ENCODE measurements at regions not wholly inside any gene's neighbourhood (a gene's known extent, or its start where the extent isn't known, plus 50 kb on each side); places are given as distances from the start of the nearest gene placed in this dataset.

DNA sequence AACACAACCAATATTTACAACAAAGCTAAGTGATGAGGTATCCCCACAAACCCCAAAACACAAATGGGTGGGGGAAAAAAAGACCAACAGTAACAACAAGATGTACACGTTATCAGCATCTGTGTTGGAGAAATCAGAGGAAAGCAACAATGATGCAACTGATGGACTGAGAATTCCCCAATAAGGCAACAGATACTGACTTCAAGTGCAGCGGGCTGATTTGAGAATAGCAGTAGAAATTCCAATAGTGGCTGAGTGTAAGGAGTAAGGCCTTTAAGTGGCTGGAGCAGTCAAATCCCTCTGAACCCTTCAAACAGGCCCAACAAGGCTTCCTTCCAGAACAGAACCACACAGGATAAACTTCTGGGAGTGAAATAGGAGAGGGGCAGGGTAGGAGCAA, 97.6 kb downstream of the TM2D1 start:
- Histone ChIP-seq H3K4me3 (no peak overlapping the region), H3K27ac (no peak overlapping the region)

DNA sequence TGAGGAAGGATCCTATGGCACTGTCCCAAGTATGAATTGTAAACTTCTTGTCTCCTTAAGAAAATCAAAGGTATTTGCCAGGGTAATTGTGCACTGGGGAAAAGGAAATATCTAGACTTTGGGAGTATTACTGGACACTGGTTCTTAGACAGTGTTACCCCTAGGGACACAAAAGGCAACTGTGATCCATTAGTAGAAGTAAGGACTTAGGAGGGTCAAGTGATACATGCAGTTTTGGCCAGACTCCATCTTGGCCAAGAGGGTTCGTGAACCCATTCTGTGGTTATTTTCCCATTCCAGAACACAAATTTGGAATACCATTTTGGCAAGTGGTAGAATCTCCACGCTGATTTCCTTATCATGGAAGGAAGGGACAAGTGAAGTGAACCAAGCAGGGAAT, 98.1 kb downstream of the TM2D1 start:
- Histone ChIP-seq H3K27ac (no peak overlapping the region), H3K4me3 (no peak overlapping the region)

DNA sequence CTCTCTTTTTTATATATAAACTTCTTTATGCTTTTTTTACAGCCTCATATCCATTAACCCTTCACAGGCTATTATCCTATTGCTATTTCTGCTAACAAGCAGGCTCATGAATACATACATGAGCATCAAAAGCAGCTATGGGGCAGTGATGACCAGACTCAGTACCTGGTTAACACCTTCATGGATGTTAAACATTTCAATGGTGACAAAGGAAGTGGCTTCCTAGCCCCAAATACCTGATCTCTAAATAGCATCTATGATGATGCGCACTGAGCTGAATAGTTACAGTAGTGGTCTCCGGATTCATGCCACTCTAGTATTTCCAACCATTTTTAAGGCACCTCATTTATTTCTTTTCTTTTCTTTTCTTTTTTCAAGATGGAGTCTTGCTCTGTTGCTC, 101.1 kb downstream of the TM2D1 start:
- no peak overlapping the region for H3K4me3 ChIP-seq
- no peak overlapping the region for H3K27ac ChIP-seq

- Histone ChIP-seq H3K27ac (no peak overlapping the region), H3K4me3 (no peak overlapping the region)
Observed at GRCh38 chr1:61620536-61620935, 104.4 kb downstream of the TM2D1 start.

GRCh38 chr1:61618755-61619154, 106.2 kb downstream of the TM2D1 start:
- no peak overlapping the region for H3K27ac ChIP-seq
- H3K4me3 ChIP-seq = no peak overlapping the region

DNA sequence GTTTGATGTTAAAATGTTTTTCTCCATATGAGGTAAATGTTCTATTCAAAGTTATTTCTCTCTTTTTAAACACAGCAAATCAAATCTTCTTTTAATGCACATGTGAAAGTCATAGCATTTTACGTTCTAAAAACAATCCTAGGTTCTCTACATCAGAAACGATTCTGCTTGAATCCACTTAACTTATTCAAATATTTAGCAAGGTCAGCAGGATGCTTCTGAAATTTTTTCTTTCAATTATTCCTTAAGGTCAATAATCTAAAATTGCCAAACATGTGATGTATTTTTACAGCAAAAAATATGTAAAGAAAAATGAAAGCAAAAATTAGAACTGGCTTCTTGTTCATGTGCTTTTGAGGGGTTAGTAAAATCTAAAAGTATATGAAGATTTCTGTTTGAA, 106.7 kb downstream of the TM2D1 start:
- Histone ChIP-seq H3K27ac (no peak overlapping the region), H3K4me3 (no peak overlapping the region)

GRCh38 chr1:61616830-61617229, 108.1 kb downstream of the TM2D1 start:
- H3K27ac ChIP-seq = no peak overlapping the region
- no peak overlapping the region for H3K4me3 ChIP-seq

DNA sequence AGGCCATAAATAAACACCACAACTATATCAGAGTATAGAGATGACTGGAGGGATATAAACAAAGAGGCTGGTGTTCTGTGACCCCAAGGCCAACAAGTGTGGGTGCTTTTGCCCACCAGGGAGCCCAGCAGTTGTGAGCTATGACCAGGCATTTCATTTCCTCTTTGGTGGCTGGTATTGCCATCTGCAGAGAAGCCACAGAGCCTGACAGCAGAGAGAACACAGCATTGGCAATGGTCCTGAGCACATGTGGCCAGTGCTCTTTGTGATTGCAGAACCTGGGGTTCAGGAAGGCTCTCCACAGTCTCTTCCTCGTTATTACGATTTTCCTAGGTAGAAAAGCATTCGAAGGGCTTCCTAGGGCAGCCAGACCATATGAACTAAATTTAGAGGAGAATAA, 112.3 kb downstream of the TM2D1 start:
- Histone ChIP-seq H3K27ac (no peak overlapping the region), H3K4me3 (no peak overlapping the region)

GRCh38 chr1:61609040-61609439, 115.9 kb downstream of the TM2D1 start:
- H3K4me3 ChIP-seq = no peak overlapping the region
- H3K27ac ChIP-seq = no peak overlapping the region

DNA sequence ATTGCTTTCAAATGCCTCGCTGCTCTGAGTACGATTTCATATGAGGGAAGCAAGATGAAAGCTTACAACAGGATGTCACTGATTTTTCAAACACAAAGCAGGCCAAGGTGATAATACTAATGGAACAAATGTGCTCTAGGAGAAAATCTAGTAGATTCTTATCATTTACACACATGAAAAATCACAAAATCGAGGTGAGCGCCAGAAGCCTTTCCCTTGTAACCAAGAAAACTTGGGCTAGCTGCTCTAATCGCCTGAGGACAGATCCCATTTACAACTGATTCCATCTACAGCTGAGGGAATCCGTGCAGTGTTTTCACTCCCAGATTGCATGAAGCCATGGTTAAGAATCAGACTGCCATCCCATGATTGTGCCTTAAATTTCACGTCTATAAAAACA, 117.5 kb downstream of the TM2D1 start:
- H3K27ac ChIP-seq = peak overlapping the region in 18 of 21 experiments; percentile 17 to 87 (median 74)
- no peak overlapping the region for H3K4me3 ChIP-seq

GRCh38 chr1:61606448-61607312, 118.3 kb downstream of the TM2D1 start:
- H3K4me3 ChIP-seq = no peak overlapping the region
- peak overlapping the region in 20 of 21 experiments; percentile 8 to 87 (median 72) for H3K27ac ChIP-seq

DNA sequence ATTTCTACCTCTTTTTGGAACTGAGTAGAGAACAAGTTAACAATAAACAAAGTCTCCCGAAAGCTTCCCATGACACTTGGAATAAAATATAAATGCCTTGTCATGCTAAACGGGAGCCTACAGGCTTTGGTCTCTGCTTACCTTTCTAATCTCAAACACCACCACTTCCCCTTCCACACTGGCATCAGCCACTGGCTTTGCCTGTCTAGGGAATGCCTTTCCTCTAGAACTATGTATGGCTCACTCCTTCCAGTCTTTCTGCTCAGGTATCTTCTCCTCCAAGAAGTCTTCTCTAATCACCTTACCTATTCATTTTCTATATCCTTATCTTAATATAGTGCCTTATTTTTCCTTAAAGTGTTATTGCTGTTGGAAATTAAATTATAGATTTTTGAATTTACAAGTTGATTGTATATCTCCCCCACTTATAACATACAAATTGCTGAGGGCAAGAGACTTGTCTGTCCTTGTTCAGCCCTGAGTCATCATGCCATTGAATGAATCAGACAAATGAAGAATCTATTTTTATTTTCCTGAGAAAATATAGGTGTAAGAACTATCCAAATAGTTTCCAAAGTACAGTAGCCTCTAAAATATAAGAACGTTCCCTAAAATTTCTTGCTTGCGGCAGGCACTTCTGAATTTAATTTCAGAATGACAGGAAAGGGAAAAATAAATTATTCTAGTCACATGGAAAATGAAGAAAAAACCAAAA, 119.2 kb downstream of the TM2D1 start:
- H3K4me3 ChIP-seq = no peak overlapping the region
- H3K27ac ChIP-seq = peak overlapping the region in 19 of 21 experiments; percentile 23 to 87 (median 72)

DNA sequence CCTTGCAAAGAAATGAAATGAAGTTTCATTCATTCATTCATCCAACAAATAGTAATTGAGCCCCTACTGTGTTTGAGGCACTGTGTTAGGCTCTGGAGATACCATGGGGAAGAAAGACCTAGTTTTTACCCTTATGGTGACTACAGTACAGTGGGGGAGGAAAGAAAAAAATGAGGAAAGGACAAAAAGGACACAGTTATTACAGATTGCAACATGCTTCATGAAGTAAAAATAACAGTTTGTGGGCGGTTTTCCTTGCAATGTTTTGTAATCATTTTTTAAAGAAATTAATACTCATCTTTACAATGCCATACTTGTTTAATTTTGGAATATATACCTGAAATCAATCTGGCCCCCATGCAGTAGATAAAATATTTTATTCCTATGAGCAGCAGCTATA, 120.3 kb downstream of the TM2D1 start:
- no peak overlapping the region for H3K4me3 ChIP-seq
- peak overlapping the region in 1 of 21 experiments; percentile 87 for H3K27ac ChIP-seq

DNA sequence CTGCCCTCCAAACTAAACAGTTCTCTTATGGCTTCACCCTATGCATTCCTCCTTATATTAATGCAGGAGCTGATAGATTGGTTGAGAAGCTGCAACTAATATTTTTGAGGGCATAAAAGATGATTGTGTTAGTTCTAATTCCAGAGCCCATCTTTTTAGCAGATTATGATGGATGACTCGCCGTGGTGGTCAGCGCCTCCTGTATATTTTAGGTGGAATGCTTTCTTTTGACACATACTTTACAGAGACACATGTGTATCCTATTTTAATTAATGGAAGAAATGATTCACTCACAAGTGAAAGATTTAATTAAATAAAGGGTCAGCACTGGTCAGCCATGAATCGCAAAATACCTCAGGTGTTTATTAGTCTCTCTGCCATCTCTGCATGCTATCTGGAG, 120.7 kb downstream of the TM2D1 start:
- Histone ChIP-seq H3K27ac (peak overlapping the region in 1 of 21 experiments; percentile 87), H3K4me3 (no peak overlapping the region)

DNA sequence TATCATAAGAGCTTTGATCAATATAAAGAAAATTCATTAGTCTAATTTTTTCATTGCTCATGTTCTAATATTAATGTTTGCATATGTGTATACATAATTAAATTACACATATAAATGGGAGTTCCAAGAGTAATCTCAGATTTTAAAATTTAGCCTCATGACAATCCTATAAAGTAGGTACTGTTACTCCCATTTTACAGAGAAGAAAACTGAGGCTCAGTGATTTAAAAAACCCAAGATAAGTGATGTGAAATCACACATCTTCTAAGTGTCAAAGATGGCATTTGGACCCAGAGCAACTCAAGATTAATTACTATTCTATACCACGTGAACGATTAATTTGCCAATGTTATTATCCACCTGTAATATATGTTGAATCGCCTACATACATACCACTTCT, 122.3 kb downstream of the TM2D1 start:
- Histone ChIP-seq H3K27ac (no peak overlapping the region), H3K4me3 (no peak overlapping the region)

DNA sequence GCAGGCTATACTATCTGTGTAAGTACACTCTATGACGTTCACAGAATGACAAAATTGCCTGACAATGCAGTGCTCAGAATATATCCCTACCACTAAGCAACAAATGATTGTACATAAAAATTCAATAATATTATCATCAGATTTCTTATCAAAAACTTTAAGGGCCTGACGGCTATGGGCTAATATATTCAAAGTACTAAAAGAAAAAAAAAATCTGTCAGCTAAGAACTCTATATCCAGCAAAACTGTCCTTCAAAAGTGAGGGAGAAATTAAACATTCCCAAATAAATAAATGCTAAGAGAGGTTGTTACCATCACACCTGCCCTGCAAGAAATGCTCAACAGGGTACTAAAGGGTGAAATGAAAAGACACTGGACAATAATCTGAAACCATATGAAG, 127.3 kb downstream of the TM2D1 start:
- H3K27ac ChIP-seq = no peak overlapping the region
- H3K4me3 ChIP-seq = no peak overlapping the region

GRCh38 chr1:61593331-61593730, 131.6 kb downstream of the TM2D1 start:
- H3K27ac ChIP-seq = no peak overlapping the region
- no peak overlapping the region for H3K4me3 ChIP-seq

GRCh38 chr1:61591351-61591750, 133.6 kb downstream of the TM2D1 start:
- H3K4me3 ChIP-seq = no peak overlapping the region
- peak overlapping the region in 5 of 21 experiments; percentile 1 to 65 (median 20) for H3K27ac ChIP-seq

DNA sequence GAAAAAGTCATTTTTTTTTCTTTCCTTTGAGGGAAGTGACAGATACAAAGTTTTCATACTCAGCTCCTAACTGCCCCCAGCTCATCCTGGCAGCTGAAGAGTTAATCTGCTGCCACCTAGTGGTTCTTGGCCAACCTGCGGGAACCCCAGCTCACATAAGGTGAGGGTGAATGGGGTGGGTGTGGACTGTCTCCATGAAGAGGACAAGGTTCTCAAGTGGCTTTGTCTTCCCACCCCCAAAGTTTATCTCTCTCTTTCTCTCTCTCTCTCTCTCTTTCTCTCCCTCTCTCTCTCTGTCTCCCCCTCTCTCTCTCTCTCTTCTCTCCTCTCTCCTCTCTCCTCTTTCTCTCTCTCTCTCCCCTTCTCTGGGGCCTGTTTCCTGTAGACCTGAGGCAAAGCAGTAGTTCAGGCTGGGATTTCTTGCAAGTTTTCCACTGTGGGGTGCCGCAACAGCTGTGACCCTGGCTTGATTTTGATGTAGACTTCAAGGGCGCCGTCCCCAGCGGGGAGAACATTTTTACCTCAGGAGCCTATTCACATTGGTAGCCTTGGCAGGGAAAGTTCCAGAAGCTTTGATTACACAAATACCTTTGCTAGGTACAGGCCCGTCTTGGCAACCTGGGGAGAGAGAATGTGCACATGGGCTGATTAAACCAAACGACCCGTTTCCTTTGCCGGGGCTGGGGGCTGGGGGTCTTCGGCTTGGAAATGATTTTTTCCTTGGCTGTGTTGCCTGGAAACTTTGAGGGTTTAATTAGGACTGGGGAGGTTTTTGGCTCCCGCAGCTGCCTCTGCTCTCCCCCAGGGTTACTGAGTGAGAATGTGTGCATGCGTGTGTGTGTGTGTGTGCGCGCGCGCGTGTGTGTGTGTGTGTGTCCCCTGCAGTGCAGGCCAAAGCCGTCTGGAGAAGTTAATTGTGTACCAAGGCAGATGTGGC, 135.9 kb downstream of the TM2D1 start:
- Histone ChIP-seq H3K4me3 (no peak overlapping the region), H3K27ac (peak overlapping the region in 3 of 21 experiments; percentile 17 to 50 (median 41))

GRCh38 chr1:61585714-61586113, 139.2 kb downstream of the TM2D1 start:
- Histone ChIP-seq H3K27ac (peak overlapping the region in 5 of 21 experiments; percentile 6 to 70 (median 20)), H3K4me3 (no peak overlapping the region)
